ENCODE measurements at regions not wholly inside any gene's neighbourhood (a gene's known extent, or its start where the extent isn't known, plus 50 kb on each side); places are given as distances from the start of the nearest gene placed in this dataset.

- H3K36me3 ChIP-seq = no peaks in the 10 kb centered on the region
- no peak for DNase-seq
- no peaks in the 10 kb centered on the region for H3K27me3 ChIP-seq
- H3K4me3 ChIP-seq = no peak overlapping the region
- TF ChIP-seq CTCF (IDR thresholded peaks at IDR 0.05) = no peak
- H3K4me1 ChIP-seq = peaks cover 9% of the 10 kb centered on the region
- H3K9me3 ChIP-seq = no peaks in the 10 kb centered on the region
- intact Hi-C loops (cut with DNase I) = no loop called here
- no peak overlapping the region for H3K27ac ChIP-seq
- ATAC-seq = no peak
Observed at GRCh38 chr10:110387617-110387982, 82.9 kb upstream of the SMNDC1 start.

- Histone ChIP-seq H3K27me3 (no peaks in the 10 kb centered on the region), H3K4me1 (peaks cover 14% of the 10 kb centered on the region), H3K4me3 (no peak overlapping the region), H3K27ac (no peak overlapping the region), H3K9me3 (no peaks in the 10 kb centered on the region), H3K36me3 (no peaks in the 10 kb centered on the region)
- intact Hi-C loops (cut with DNase I) = no loop called here
- DNase-seq = no peak
- no peak for TF ChIP-seq CTCF (IDR thresholded peaks at IDR 0.05)
- ATAC-seq = no peak
Observed at GRCh38 chr10:110387983-110388686, 83.4 kb upstream of the SMNDC1 start.

- DNase-seq = no peak
- Histone ChIP-seq H3K9me3 (no peaks in the 10 kb centered on the region), H3K27me3 (no peaks in the 10 kb centered on the region), H3K4me1 (peaks cover 16% of the 10 kb centered on the region), H3K27ac (no peak overlapping the region), H3K4me3 (no peak overlapping the region), H3K36me3 (no peaks in the 10 kb centered on the region)
- intact Hi-C loops (cut with DNase I) = no loop called here
- no peak for ATAC-seq
- no peak for TF ChIP-seq CTCF (IDR thresholded peaks at IDR 0.05)
Observed at GRCh38 chr10:110388687-110389052, 84.0 kb upstream of the SMNDC1 start.

GRCh38 chr10:110389255-110389654 is 84.5 kb upstream of the SMNDC1 start:
- intact Hi-C loops (cut with DNase I) = no loop called here
- Histone ChIP-seq H3K9me3 (no peaks in the 10 kb centered on the region), H3K27me3 (no peaks in the 10 kb centered on the region)

GRCh38 chr10:110391541-110391940 is 86.8 kb upstream of the SMNDC1 start:
- no peaks in the 10 kb centered on the region for H3K27me3 ChIP-seq
- intact Hi-C loops (cut with DNase I) = no loop called here
- peaks cover 25% of the 10 kb centered on the region for H3K4me1 ChIP-seq
- no peaks in the 10 kb centered on the region for H3K36me3 ChIP-seq
- H3K4me3 ChIP-seq = no peak overlapping the region
- no peak for ATAC-seq
- H3K27ac ChIP-seq = no peak overlapping the region
- TF ChIP-seq CTCF (IDR thresholded peaks at IDR 0.05) = no peak
- no peak for DNase-seq
- no peaks in the 10 kb centered on the region for H3K9me3 ChIP-seq

More at GRCh38 chr10:110389255-110389654, 84.5 kb upstream of the SMNDC1 start:
- ATAC-seq (peak; percentile 51), DNase-seq (no peak)
- no peaks in the 10 kb centered on the region for H3K36me3 ChIP-seq
- TF ChIP-seq CTCF (IDR thresholded peaks at IDR 0.05) = no peak
- H3K4me3 ChIP-seq = no peak overlapping the region
- no peak overlapping the region for H3K27ac ChIP-seq
- H3K4me1 ChIP-seq = peaks cover 16% of the 10 kb centered on the region

- no peak for TF ChIP-seq CTCF (IDR thresholded peaks at IDR 0.05)
- H3K27me3 ChIP-seq = no peaks in the 10 kb centered on the region
- H3K9me3 ChIP-seq = no peaks in the 10 kb centered on the region
- intact Hi-C loops (cut with DNase I) = no loop called here
- H3K27ac ChIP-seq = no peak overlapping the region
- no peaks in the 10 kb centered on the region for H3K36me3 ChIP-seq
- ATAC-seq = no peak
- no peak for DNase-seq
- peaks cover 25% of the 10 kb centered on the region for H3K4me1 ChIP-seq
- H3K4me3 ChIP-seq = no peak overlapping the region
Observed at GRCh38 chr10:110392121-110392520, 87.4 kb upstream of the SMNDC1 start.
